ENCODE measurements at regions not wholly inside any gene's neighbourhood (a gene's known extent, or its start where the extent isn't known, plus 50 kb on each side); places are given as distances from the start of the nearest gene placed in this dataset.

DNA sequence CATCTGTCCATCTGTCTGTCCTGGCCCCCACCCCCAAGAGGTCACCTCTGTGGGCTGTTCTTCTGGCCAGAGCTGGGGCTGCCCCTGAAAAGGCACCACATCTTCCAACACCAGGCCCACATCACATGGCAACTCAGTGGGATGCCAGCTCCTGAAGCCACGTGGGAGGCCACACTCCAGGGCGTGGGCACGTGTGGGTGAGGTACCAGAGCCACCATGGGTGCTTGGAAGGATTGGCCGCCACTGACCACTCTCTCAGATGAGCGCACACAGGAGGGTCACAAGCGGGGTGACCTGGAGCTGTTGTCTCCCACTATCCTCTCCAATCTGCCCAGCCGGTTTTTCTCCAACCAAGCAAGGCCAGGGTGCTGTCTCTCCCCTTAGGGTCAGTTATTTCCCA lies 197.9 kb downstream of the TFCP2L1 start:
- no peak for TF ChIP-seq TAF1 (IDR thresholded peaks at IDR 0.05; ENCODE audit: borderline replicate concordance, insufficient read depth, low read length)
- TF ChIP-seq POLR2AphosphoS5 (IDR thresholded peaks at IDR 0.05; ENCODE audit: low read depth, low read length): no peak
- no peak for TF ChIP-seq FOXP2 (optimal IDR thresholded peaks at IDR 0.05; ENCODE audit: borderline replicate concordance, extremely low read depth, extremely low read length, insufficient read depth)
- TF ChIP-seq, protein P1, sequence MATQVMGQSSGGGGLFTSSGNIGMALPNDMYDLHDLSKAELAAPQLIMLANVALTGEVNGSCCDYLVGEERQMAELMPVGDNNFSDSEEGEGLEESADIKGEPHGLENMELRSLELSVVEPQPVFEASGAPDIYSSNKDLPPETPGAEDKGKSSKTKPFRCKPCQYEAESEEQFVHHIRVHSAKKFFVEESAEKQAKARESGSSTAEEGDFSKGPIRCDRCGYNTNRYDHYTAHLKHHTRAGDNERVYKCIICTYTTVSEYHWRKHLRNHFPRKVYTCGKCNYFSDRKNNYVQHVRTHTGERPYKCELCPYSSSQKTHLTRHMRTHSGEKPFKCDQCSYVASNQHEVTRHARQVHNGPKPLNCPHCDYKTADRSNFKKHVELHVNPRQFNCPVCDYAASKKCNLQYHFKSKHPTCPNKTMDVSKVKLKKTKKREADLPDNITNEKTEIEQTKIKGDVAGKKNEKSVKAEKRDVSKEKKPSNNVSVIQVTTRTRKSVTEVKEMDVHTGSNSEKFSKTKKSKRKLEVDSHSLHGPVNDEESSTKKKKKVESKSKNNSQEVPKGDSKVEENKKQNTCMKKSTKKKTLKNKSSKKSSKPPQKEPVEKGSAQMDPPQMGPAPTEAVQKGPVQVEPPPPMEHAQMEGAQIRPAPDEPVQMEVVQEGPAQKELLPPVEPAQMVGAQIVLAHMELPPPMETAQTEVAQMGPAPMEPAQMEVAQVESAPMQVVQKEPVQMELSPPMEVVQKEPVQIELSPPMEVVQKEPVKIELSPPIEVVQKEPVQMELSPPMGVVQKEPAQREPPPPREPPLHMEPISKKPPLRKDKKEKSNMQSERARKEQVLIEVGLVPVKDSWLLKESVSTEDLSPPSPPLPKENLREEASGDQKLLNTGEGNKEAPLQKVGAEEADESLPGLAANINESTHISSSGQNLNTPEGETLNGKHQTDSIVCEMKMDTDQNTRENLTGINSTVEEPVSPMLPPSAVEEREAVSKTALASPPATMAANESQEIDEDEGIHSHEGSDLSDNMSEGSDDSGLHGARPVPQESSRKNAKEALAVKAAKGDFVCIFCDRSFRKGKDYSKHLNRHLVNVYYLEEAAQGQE (IDR thresholded peaks at IDR 0.05; ENCODE audit: insufficient read depth in 1 of 2, low read depth in 2 of 2, low read length in 2 of 2): no peak

DNA sequence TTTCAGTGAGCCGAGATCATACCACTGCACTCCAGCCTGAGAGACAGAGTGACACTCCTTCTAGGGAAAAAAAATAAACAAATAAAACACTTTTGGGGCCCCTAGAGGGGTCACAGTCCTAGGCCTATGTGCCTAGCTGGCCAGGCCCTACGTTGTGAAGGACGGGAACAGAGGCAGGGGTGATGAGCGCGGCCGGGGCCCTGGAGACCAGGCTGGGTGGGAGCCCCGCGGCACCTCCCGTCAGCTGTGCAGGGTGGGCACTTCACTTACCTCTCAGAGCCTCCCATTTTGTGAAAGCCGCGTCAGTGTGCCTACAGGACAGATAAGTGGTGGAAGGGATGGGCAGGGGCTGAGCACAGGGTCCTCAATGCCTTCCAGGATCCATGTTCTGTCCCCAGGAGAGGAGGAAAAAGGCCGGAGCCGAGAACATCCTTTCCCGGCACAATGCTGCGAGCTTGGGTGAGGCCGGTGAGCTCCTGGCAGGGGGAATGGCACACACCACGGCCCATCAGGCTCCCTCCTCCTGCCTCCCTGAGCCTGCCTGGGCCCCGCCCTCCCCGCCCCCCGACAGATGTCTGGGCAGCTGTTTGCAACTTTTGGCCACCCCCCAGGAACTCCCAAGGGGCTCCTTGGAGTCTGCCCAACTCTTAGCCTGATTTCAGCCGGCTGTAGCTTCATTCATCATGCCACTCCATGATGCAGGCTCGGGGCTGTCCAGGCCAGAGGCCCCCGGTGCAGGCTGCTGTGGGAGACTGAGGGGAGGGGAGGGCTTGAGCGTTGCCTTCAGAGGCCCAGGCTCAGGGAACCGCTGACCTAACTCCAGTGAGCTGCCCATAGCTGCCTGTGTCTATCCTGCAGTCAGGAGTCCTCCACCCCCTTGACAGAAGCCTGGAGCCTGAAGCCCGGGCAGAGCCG lies 196.5 kb downstream of the TFCP2L1 start:
- no peak for TF ChIP-seq TAF1 (IDR thresholded peaks at IDR 0.05; ENCODE audit: borderline replicate concordance, insufficient read depth, low read length)
- TF ChIP-seq, protein P1 (IDR thresholded peaks at IDR 0.05; ENCODE audit: insufficient read depth in 1 of 2, low read depth in 2 of 2, low read length in 2 of 2): no peak
- no peak for TF ChIP-seq FOXP2 (optimal IDR thresholded peaks at IDR 0.05; ENCODE audit: borderline replicate concordance, extremely low read depth, extremely low read length, insufficient read depth)
- no peak for TF ChIP-seq SIN3A (IDR thresholded peaks at IDR 0.05; ENCODE audit: borderline replicate concordance, insufficient read depth, low read length)
- TF ChIP-seq POLR2AphosphoS5 (IDR thresholded peaks at IDR 0.05; ENCODE audit: low read depth, low read length): no peak

DNA sequence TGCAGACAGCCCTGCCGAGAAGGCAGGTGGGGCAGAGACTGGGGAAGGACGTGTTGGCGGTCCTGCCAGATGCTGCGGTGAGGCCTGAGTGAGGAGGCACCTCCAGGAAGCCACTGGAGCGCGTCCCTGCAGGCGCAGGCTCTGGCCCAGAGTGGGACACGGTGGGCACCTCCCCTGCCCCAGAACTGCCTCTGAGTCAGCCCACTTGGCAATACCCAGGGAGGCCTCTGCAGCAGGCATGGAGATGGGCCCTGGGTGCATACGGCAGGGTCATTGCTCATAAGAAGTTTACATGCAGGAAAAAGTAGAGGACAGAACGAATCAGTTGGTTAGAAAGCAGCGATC lies 195.9 kb downstream of the TFCP2L1 start:
- TF ChIP-seq, protein P1 (IDR thresholded peaks at IDR 0.05; ENCODE audit: insufficient read depth in 1 of 2, low read depth in 2 of 2, low read length in 2 of 2): no peak
- no peak for TF ChIP-seq POLR2AphosphoS5 (IDR thresholded peaks at IDR 0.05; ENCODE audit: low read depth, low read length)
- TF ChIP-seq SIN3A (IDR thresholded peaks at IDR 0.05; ENCODE audit: borderline replicate concordance, insufficient read depth, low read length): no peak
- no peak for TF ChIP-seq TAF1 (IDR thresholded peaks at IDR 0.05; ENCODE audit: borderline replicate concordance, insufficient read depth, low read length)
- TF ChIP-seq FOXP2 (optimal IDR thresholded peaks at IDR 0.05; ENCODE audit: borderline replicate concordance, extremely low read depth, extremely low read length, insufficient read depth): no peak

DNA sequence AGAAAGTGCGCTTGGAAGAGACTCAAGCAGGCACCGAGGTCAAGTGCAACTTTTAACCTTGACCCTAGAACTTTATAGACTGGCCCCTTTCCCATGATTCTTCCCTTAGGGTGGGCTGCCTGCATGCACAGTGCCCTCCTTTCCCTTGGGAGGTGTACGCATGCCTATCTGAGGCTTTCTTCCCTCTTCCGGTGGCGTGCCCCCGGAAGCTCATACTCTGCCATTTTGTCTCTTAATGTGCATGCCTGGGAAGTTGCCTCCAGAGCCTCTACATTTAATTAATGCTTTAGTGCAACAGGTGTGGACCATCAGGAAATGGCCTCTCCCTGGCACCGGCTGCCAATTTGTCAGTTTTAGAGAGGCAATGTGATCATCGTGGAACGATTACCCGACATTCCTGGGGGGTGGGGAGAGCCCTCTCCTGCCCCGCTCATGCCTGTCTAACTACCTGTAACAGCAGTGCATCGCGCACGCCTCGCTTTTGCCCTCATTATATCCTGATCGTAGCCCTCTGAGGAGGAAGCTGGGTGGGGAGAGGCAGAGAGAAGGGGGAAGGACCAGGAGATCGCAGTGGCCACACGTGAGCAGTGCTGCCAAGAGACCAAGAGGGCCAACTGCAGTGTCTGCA lies 194.8 kb downstream of the TFCP2L1 start:
- no peak for TF ChIP-seq TAF1 (IDR thresholded peaks at IDR 0.05; ENCODE audit: borderline replicate concordance, insufficient read depth, low read length)
- TF ChIP-seq POLR2AphosphoS5 (IDR thresholded peaks at IDR 0.05; ENCODE audit: low read depth, low read length): no peak
- TF ChIP-seq SIN3A (IDR thresholded peaks at IDR 0.05; ENCODE audit: borderline replicate concordance, insufficient read depth, low read length): no peak
- TF ChIP-seq, protein P1 (IDR thresholded peaks at IDR 0.05; ENCODE audit: insufficient read depth in 1 of 2, low read depth in 2 of 2, low read length in 2 of 2): no peak
